Liver (tissue), 8 donors: ENCODE measurements at regions not wholly inside any gene's neighbourhood (a gene's known extent, or its start where the extent isn't known, plus 50 kb on each side); places are given as distances from the start of the nearest gene placed in this dataset.

ENCODE experiments used
- DNase-seq: peaks from one replicate; pipeline ENCODE4 v3.0.0-alpha.2; 2017; ENCODE audit warnings: low spot score
- H3K27ac ChIP-seq, 2 donors: one replicate each; pipeline ENCODE4 v1.7.0; 2013; ENCODE audit warnings: inconsistent platforms in 2 of 2, low read length in 2 of 2, control low read depth in 1 of 2, low read depth in 1 of 2, mild to moderate bottlenecking in 1 of 2
- H3K27me3 ChIP-seq, 4 donors: one replicate each; pipeline versions ENCODE4 v1.6.1 to v1.7.0; 2013; ENCODE audit warnings: low read length in 3 of 4, inconsistent platforms in 1 of 4, mild to moderate bottlenecking in 1 of 4, moderate library complexity in 1 of 4; ENCODE audit not compliant: control insufficient read depth in 4 of 4, insufficient read depth in 4 of 4
- H3K36me3 ChIP-seq, 4 donors: one replicate each; pipeline versions ENCODE4 v1.6.1 to v1.7.0; 2013; ENCODE audit warnings: low read length in 3 of 4, mild to moderate bottlenecking in 3 of 4, low read depth in 1 of 4, moderate library complexity in 1 of 4; ENCODE audit not compliant: control insufficient read depth in 4 of 4, insufficient read depth in 3 of 4
- H3K4me1 ChIP-seq, 4 donors: one replicate each; pipeline versions ENCODE4 v1.6.1 to v1.7.0; 2013; ENCODE audit warnings: low read length in 3 of 4, mild to moderate bottlenecking in 3 of 4, moderate library complexity in 1 of 4; ENCODE audit not compliant: control insufficient read depth in 4 of 4, insufficient read depth in 4 of 4
- H3K4me3 ChIP-seq, 3 donors: one replicate each; pipeline versions ENCODE4 v1.6.1 to v1.7.0; 2013; ENCODE audit warnings: low read length in 3 of 3, control low read depth in 1 of 3, low read depth in 1 of 3, mild to moderate bottlenecking in 1 of 3
- H3K9ac ChIP-seq, 2 donors: one replicate each; pipeline ENCODE4 v1.7.0; 2013; ENCODE audit warnings: low read length in 2 of 2, mild to moderate bottlenecking in 2 of 2, moderate library complexity in 2 of 2, control low read depth in 1 of 2, low read depth in 1 of 2
- H3K9me3 ChIP-seq, 4 donors: one replicate each; pipeline versions ENCODE4 v1.6.1 to v1.7.0; 2013; ENCODE audit warnings: low read length in 3 of 4; ENCODE audit not compliant: control insufficient read depth in 4 of 4
- ATF3 ChIP-seq: IDR thresholded peaks from 2 replicates; pipeline ENCODE4 v1.6.1; 2016; ENCODE audit warnings: antibody characterized with exemption
- CTCF ChIP-seq: fragments of 150-350 bp; IDR thresholded peaks from 2 replicates; pipeline ENCODE4 v1.5.1; 2017; ENCODE audit warnings: improper control_type of control experiment, low read depth, low read length; ENCODE audit not compliant: missing input control
- EGR1 ChIP-seq, 2 donors: IDR thresholded peaks; 2 replicates each; pipeline ENCODE4 v1.6.1; 2016 to 2018; ENCODE audit warnings: antibody characterized with exemption in 2 of 2, low read depth in 2 of 2
- FOXA1 ChIP-seq: IDR thresholded peaks from 2 replicates; pipeline ENCODE4 v1.6.1; 2016; ENCODE audit warnings: antibody characterized with exemption
- FOXA2 ChIP-seq: IDR thresholded peaks from 2 replicates; pipeline ENCODE4 v1.6.1; 2016; ENCODE audit warnings: antibody characterized with exemption
- GABPA ChIP-seq, 2 donors: IDR thresholded peaks in 1 of 2; conservative IDR thresholded peaks in 1 of 2; 2 replicates each; pipeline ENCODE4 v1.6.1; 2016; ENCODE audit warnings: antibody characterized with exemption in 2 of 2, mild to moderate bottlenecking in 1 of 2, moderate library complexity in 1 of 2
- HNF4A ChIP-seq, 2 donors: conservative IDR thresholded peaks; 2 replicates each; pipeline ENCODE4 v1.6.1; 2016; ENCODE audit warnings: antibody characterized with exemption in 2 of 2, mild to moderate bottlenecking in 2 of 2
- HNF4G ChIP-seq: IDR thresholded peaks from 2 replicates; pipeline ENCODE4 v1.6.1; 2016; ENCODE audit warnings: antibody characterized with exemption
- JUND ChIP-seq, 2 donors: IDR thresholded peaks; 2 replicates each; pipeline ENCODE4 v1.6.1; 2016; ENCODE audit warnings: antibody characterized with exemption in 2 of 2
- NR2F2 ChIP-seq: IDR thresholded peaks from 2 replicates; pipeline ENCODE4 v1.6.1; 2016; ENCODE audit warnings: antibody characterized with exemption
- RAD21 ChIP-seq, 2 donors: IDR thresholded peaks; 2 replicates each; pipeline ENCODE4 v1.6.1; 2016; ENCODE audit warnings: antibody characterized with exemption in 2 of 2, mild to moderate bottlenecking in 2 of 2
- REST ChIP-seq: IDR thresholded peaks from 2 replicates; pipeline ENCODE4 v1.6.1; 2016; ENCODE audit warnings: antibody characterized with exemption, mild to moderate bottlenecking
- RXRA ChIP-seq, 2 donors: IDR thresholded peaks; 2 replicates each; pipeline ENCODE4 v1.6.1; 2017 to 2018; ENCODE audit warnings: antibody characterized with exemption in 2 of 2, mild to moderate bottlenecking in 1 of 2
- SP1 ChIP-seq: IDR thresholded peaks from 2 replicates; pipeline ENCODE4 v1.6.1; 2018; ENCODE audit warnings: antibody characterized with exemption, mild to moderate bottlenecking
- TAF1 ChIP-seq: conservative IDR thresholded peaks from 2 replicates; pipeline ENCODE4 v1.6.1; 2016; ENCODE audit warnings: antibody characterized with exemption, mild to moderate bottlenecking
- YY1 ChIP-seq: IDR thresholded peaks from 2 replicates; pipeline ENCODE4 v1.6.1; 2016; ENCODE audit warnings: antibody characterized with exemption, mild to moderate bottlenecking
- ZBTB33 ChIP-seq: IDR thresholded peaks from 2 replicates; pipeline ENCODE4 v1.6.1; 2016; ENCODE audit warnings: antibody characterized with exemption
- WGBS: extraction: QIAGEN DNeasy Blood & Tissue Kit; methylation state at CpG from one replicate; pipeline ENCODE4 v1.1.7; 2013; 5-methylcytosine and 5-hydroxymethylcytosine counted together
- TF ChIP-seq, protein P1 (sequence below): IDR thresholded peaks from 2 replicates; pipeline ENCODE4 v1.6.1; 2016; ENCODE audit warnings: antibody characterized with exemption
- donor health status: healthy.
- donor health status: healthy.
- donor health status: healthy.
- donor health status: healthy.
- donor health status: healthy.

- 86% methylated on average over 10 of the region's 10 CpGs for WGBS
- H3K4me3 ChIP-seq: no peak overlapping the region
- H3K9me3 ChIP-seq: no peaks in the 10 kb centered on the region
- H3K4me1 ChIP-seq: no peaks in the 10 kb centered on the region
- no peaks in the 10 kb centered on the region for H3K36me3 ChIP-seq
- no peaks in the 10 kb centered on the region for H3K27me3 ChIP-seq
- DNase-seq: no peak
- no peak overlapping the region for H3K9ac ChIP-seq
- no peak for TF ChIP-seq HNF4G
- TF ChIP-seq FOXA1: no peak
- no peak for TF ChIP-seq ATF3
- no peak for TF ChIP-seq RAD21 (IDR thresholded peaks at IDR 0.05)
- TF ChIP-seq ZBTB33: no peak
- TF ChIP-seq FOXA2: no peak
- TF ChIP-seq RXRA (IDR thresholded peaks at IDR 0.05): no peak
- no peak for TF ChIP-seq GABPA (IDR thresholded peaks at IDR 0.05 in 1 of 2, conservative IDR thresholded peaks at IDR 0.05 in 1 of 2)
- no peak for TF ChIP-seq NR2F2
- TF ChIP-seq YY1: no peak
- no peak for TF ChIP-seq CTCF
- no peak for TF ChIP-seq JUND (IDR thresholded peaks at IDR 0.05)
- TF ChIP-seq, protein P1, sequence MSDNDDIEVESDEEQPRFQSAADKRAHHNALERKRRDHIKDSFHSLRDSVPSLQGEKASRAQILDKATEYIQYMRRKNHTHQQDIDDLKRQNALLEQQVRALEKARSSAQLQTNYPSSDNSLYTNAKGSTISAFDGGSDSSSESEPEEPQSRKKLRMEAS: no peak
- no peak for TF ChIP-seq EGR1 (IDR thresholded peaks at IDR 0.05; ENCODE audit: low read depth in 2 of 2)
- TF ChIP-seq REST: no peak
- no peak for TF ChIP-seq HNF4A (conservative IDR thresholded peaks at IDR 0.05)
- no peak for TF ChIP-seq SP1
- no peak for TF ChIP-seq TAF1
- no peak overlapping the region for H3K27ac ChIP-seq
These were observed 217.3 kb downstream of the TBC1D2B start for GRCh38 chr15:77860071-77860691.
